Right atrium auricular region (tissue), 2 donors: ENCODE measurements at regions not wholly inside any gene's neighbourhood (a gene's known extent, or its start where the extent isn't known, plus 50 kb on each side); places are given as distances from the start of the nearest gene placed in this dataset.

Source experiments
- DNase-seq: peaks from one replicate; pipeline ENCODE4 v3.0.0-alpha.2; 2019; ENCODE audit warnings: low spot score
- H3K27ac ChIP-seq, 2 donors: fragments of 200-600 bp; sonication (generic); 1 replicate in 1 of 2; 2 replicates in 1 of 2; pipeline ENCODE4 v1.5.1; 2016 to 2019
- H3K27me3 ChIP-seq, 2 donors: fragments of 200-600 bp; sonication (generic); one replicate each; pipeline versions ENCODE4 v1.5.1 to v1.6.0; 2017 to 2019
- H3K36me3 ChIP-seq: fragments of 200-600 bp; sonication (generic); one replicate; pipeline ENCODE4 v1.5.1; 2016
- H3K4me1 ChIP-seq, 2 donors: fragments of 200-600 bp; sonication (generic); one replicate each; pipeline versions ENCODE4 v1.5.1 to v1.6.0; 2017 to 2019
- H3K4me3 ChIP-seq, 2 donors: fragments of 200-600 bp; sonication (generic); 1 replicate in 1 of 2; 2 replicates in 1 of 2; pipeline ENCODE4 v1.5.1; 2017 to 2019; ENCODE audit warnings: mild to moderate bottlenecking in 1 of 2, moderate library complexity in 1 of 2
- H3K9me3 ChIP-seq, 2 donors: fragments of 200-600 bp; sonication (generic); one replicate each; pipeline ENCODE4 v1.5.1; 2019
- CTCF ChIP-seq, 2 donors: fragments of 200-600 bp; sonication (generic); IDR thresholded peaks; one replicate each; pipeline ENCODE4 v1.5.1; 2019; ENCODE audit warnings: antibody characterized with exemption in 2 of 2

- DNase-seq = no peak
Observed at GRCh38 chr14:49220492-49220891, 365.7 kb downstream of the RPS29 start.

GRCh38 chr14:49218436-49219092, 367.6 kb downstream of the RPS29 start:
- no peaks in the 10 kb centered on the region for H3K27me3 ChIP-seq
- no peak for DNase-seq
- no peaks in the 10 kb centered on the region for H3K9me3 ChIP-seq
- no peaks in the 10 kb centered on the region for H3K4me1 ChIP-seq
- no peak overlapping the region for H3K27ac ChIP-seq
- no peak for TF ChIP-seq CTCF (IDR thresholded peaks at IDR 0.05)
- H3K4me3 ChIP-seq = no peak overlapping the region
- no peaks in the 10 kb centered on the region for H3K36me3 ChIP-seq

More at GRCh38 chr14:49220492-49220891, 365.7 kb downstream of the RPS29 start:
- Histone ChIP-seq H3K9me3 (no peaks in the 10 kb centered on the region), H3K27me3 (no peaks in the 10 kb centered on the region), H3K36me3 (no peaks in the 10 kb centered on the region), H3K4me3 (no peak overlapping the region), H3K27ac (no peak overlapping the region), H3K4me1 (no peaks in the 10 kb centered on the region)
- no peak for TF ChIP-seq CTCF (IDR thresholded peaks at IDR 0.05)

GRCh38 chr14:49212721-49213120, 373.5 kb downstream of the RPS29 start:
- H3K36me3 ChIP-seq = no peaks in the 10 kb centered on the region
- no peaks in the 10 kb centered on the region for H3K4me1 ChIP-seq
- no peak overlapping the region for H3K4me3 ChIP-seq
- H3K27ac ChIP-seq = no peak overlapping the region
- H3K9me3 ChIP-seq = no peaks in the 10 kb centered on the region
- no peaks in the 10 kb centered on the region for H3K27me3 ChIP-seq
- TF ChIP-seq CTCF (IDR thresholded peaks at IDR 0.05) = no peak
- DNase-seq = no peak

GRCh38 chr14:49209416-49209815, 376.8 kb downstream of the RPS29 start:
- no peak for DNase-seq
- Histone ChIP-seq H3K4me1 (no peaks in the 10 kb centered on the region), H3K9me3 (no peaks in the 10 kb centered on the region), H3K4me3 (no peak overlapping the region), H3K27ac (no peak overlapping the region), H3K27me3 (no peaks in the 10 kb centered on the region), H3K36me3 (no peaks in the 10 kb centered on the region)
- TF ChIP-seq CTCF (IDR thresholded peaks at IDR 0.05) = no peak

- Histone ChIP-seq H3K36me3 (no peaks in the 10 kb centered on the region), H3K9me3 (no peaks in the 10 kb centered on the region), H3K4me1 (no peaks in the 10 kb centered on the region), H3K27me3 (no peaks in the 10 kb centered on the region), H3K4me3 (no peak overlapping the region), H3K27ac (no peak overlapping the region)
- no peak for DNase-seq
- no peak for TF ChIP-seq CTCF (IDR thresholded peaks at IDR 0.05)
Observed at GRCh38 chr14:49206828-49207227, 379.4 kb downstream of the RPS29 start.

GRCh38 chr14:49203676-49204075, 382.5 kb downstream of the RPS29 start:
- DNase-seq = no peak
- no peak overlapping the region for H3K27ac ChIP-seq
- no peaks in the 10 kb centered on the region for H3K27me3 ChIP-seq
- H3K4me1 ChIP-seq = no peaks in the 10 kb centered on the region
- H3K36me3 ChIP-seq = no peaks in the 10 kb centered on the region
- TF ChIP-seq CTCF (IDR thresholded peaks at IDR 0.05) = no peak
- H3K4me3 ChIP-seq = no peak overlapping the region
- H3K9me3 ChIP-seq = no peaks in the 10 kb centered on the region
